ENCODE measurements at regions not wholly inside any gene's neighbourhood (a gene's known extent, or its start where the extent isn't known, plus 50 kb on each side); places are given as distances from the start of the nearest gene placed in this dataset.

DNA sequence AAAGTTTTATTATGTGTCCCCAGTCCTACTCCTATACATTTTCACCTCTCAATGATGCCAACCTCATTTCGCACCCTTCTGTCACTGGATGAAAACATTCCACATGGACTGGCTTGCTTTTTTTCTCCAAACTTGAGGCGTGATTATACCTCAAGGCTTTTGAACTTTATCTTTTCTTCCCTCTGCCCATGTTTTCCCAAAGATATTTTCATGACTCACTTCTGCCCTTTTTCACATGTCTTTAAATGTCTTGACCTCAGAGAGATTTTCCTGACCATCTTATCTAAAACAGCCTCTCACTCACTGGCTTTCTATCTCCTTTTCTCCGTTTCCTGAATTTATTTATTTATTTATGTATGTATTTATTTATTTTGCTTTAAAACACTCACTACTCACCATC, 659.0 kb downstream of the PTPRC start:
- TF ChIP-seq, protein P1, sequence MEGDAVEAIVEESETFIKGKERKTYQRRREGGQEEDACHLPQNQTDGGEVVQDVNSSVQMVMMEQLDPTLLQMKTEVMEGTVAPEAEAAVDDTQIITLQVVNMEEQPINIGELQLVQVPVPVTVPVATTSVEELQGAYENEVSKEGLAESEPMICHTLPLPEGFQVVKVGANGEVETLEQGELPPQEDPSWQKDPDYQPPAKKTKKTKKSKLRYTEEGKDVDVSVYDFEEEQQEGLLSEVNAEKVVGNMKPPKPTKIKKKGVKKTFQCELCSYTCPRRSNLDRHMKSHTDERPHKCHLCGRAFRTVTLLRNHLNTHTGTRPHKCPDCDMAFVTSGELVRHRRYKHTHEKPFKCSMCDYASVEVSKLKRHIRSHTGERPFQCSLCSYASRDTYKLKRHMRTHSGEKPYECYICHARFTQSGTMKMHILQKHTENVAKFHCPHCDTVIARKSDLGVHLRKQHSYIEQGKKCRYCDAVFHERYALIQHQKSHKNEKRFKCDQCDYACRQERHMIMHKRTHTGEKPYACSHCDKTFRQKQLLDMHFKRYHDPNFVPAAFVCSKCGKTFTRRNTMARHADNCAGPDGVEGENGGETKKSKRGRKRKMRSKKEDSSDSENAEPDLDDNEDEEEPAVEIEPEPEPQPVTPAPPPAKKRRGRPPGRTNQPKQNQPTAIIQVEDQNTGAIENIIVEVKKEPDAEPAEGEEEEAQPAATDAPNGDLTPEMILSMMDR (IDR thresholded peaks at IDR 0.05), result no peak
- TF ChIP-seq POLR2AphosphoS5 (IDR thresholded peaks at IDR 0.05), result no peak
- no peak for TF ChIP-seq POLR2A (IDR thresholded peaks at IDR 0.05)
- no peak for TF ChIP-seq EP300 (IDR thresholded peaks at IDR 0.05)

All from upper lobe of left lung (tissue), 4 donors.